ENCODE measurements at regions not wholly inside any gene's neighbourhood (a gene's known extent, or its start where the extent isn't known, plus 50 kb on each side); places are given as distances from the start of the nearest gene placed in this dataset.

- CTCF ChIA-PET, result no interaction called here
- DNase-seq (ENCODE audit: extremely low spot score), result no peak
- POLR2A ChIA-PET, result interaction anchor here (1.5 kb wide), 1 partner anchor 18 kb away, joined by 3 read pairs; no protein-coding TSS in a partner anchor
- TF ChIP-seq ARNT (IDR thresholded peaks at IDR 0.05) (no peak), BHLHE40 (IDR thresholded peaks at IDR 0.05; ENCODE audit: borderline replicate concordance) (no peak)
These were observed 126.1 kb upstream of the STC2 start for GRCh38 chr5:173454361-173454735.

- ChIA-PET CTCF (no interaction called here), POLR2A (interaction anchor here (1.4 kb wide), 1 partner anchor 123 kb away, joined by 3 read pairs; no protein-coding TSS in a partner anchor)
- no peak for DNase-seq (ENCODE audit: extremely low spot score)
- TF ChIP-seq ZNF384 (IDR thresholded peaks at IDR 0.05) (no peak), ARNT (IDR thresholded peaks at IDR 0.05) (no peak), TARDBP (IDR thresholded peaks at IDR 0.05) (no peak), BHLHE40 (IDR thresholded peaks at IDR 0.05; ENCODE audit: borderline replicate concordance) (no peak), CTBP1 (IDR thresholded peaks at IDR 0.05; ENCODE audit: borderline replicate concordance) (no peak), LEF1 (IDR thresholded peaks at IDR 0.05; ENCODE audit: borderline replicate concordance) (no peak), FOXM1 (IDR thresholded peaks at IDR 0.05; ENCODE audit: borderline replicate concordance) (no peak), SUZ12 (IDR thresholded peaks at IDR 0.05) (no peak), PKNOX1 (IDR thresholded peaks at IDR 0.05) (no peak), FOXA1 (IDR thresholded peaks at IDR 0.05) (no peak), L3MBTL2 (conservative IDR thresholded peaks at IDR 0.05) (no peak), HDGF (IDR thresholded peaks at IDR 0.05; ENCODE audit: borderline replicate concordance) (no peak), ELF4 (IDR thresholded peaks at IDR 0.05) (no peak), NFRKB (IDR thresholded peaks at IDR 0.05) (no peak), SP1 (IDR thresholded peaks at IDR 0.05) (no peak), FOXK2 (IDR thresholded peaks at IDR 0.05) (no peak)
These were observed 125.0 kb upstream of the STC2 start for GRCh38 chr5:173453167-173453566.

- no peak for TF ChIP-seq TARDBP (IDR thresholded peaks at IDR 0.05)
- TF ChIP-seq FOXA1 (IDR thresholded peaks at IDR 0.05), result no peak
- TF ChIP-seq ZNF384 (IDR thresholded peaks at IDR 0.05), result no peak
- TF ChIP-seq SUZ12 (IDR thresholded peaks at IDR 0.05), result no peak
- TF ChIP-seq ARNT (IDR thresholded peaks at IDR 0.05), result no peak
- TF ChIP-seq NFRKB (IDR thresholded peaks at IDR 0.05), result no peak
- POLR2A ChIA-PET, result interaction anchor here (1.4 kb wide), 1 partner anchor 123 kb away, joined by 3 read pairs; no protein-coding TSS in a partner anchor
- CTCF ChIA-PET, result interaction anchor here (0.8 kb wide), 1 partner anchor 158 kb away, joined by 3 read pairs; no protein-coding TSS in a partner anchor
- no peak for DNase-seq (ENCODE audit: extremely low spot score)
These were observed 124.1 kb upstream of the STC2 start for GRCh38 chr5:173452119-173452905.

- TF ChIP-seq TARDBP (IDR thresholded peaks at IDR 0.05), result no peak
- no peak for TF ChIP-seq LEF1 (IDR thresholded peaks at IDR 0.05; ENCODE audit: borderline replicate concordance)
- no peak for TF ChIP-seq ARNT (IDR thresholded peaks at IDR 0.05)
- TF ChIP-seq SUZ12 (IDR thresholded peaks at IDR 0.05), result no peak
- TF ChIP-seq FOXK2 (IDR thresholded peaks at IDR 0.05), result no peak
- DNase-seq (ENCODE audit: extremely low spot score), result no peak
- ChIA-PET POLR2A (no interaction called here), CTCF (no interaction called here)
These were observed 123.4 kb upstream of the STC2 start for GRCh38 chr5:173451651-173452050.

- CTCF ChIA-PET, result interaction anchor here (0.8 kb wide), 1 partner anchor 31 kb away, joined by 3 read pairs; no protein-coding TSS in a partner anchor
- TF ChIP-seq ZNF384 (IDR thresholded peaks at IDR 0.05) (no peak), FOXM1 (IDR thresholded peaks at IDR 0.05; ENCODE audit: borderline replicate concordance) (no peak), LEF1 (IDR thresholded peaks at IDR 0.05; ENCODE audit: borderline replicate concordance) (no peak), BHLHE40 (IDR thresholded peaks at IDR 0.05; ENCODE audit: borderline replicate concordance) (no peak), CTBP1 (IDR thresholded peaks at IDR 0.05; ENCODE audit: borderline replicate concordance) (no peak), ARNT (IDR thresholded peaks at IDR 0.05) (no peak), PKNOX1 (IDR thresholded peaks at IDR 0.05) (no peak)
- DNase-seq (ENCODE audit: extremely low spot score), result peak; percentile 72
- POLR2A ChIA-PET, result no interaction called here
These were observed 122.8 kb upstream of the STC2 start for GRCh38 chr5:173451031-173451430.

- ChIA-PET POLR2A (no interaction called here), CTCF (interaction anchor here (0.6 to 0.8 kb wide), 2 partner anchors 10 to 31 kb away, joined by 3 read pairs; no protein-coding TSS in a partner anchor)
- no peak for DNase-seq (ENCODE audit: extremely low spot score)
- TF ChIP-seq NFRKB (IDR thresholded peaks at IDR 0.05) (no peak), BHLHE40 (IDR thresholded peaks at IDR 0.05; ENCODE audit: borderline replicate concordance) (no peak), FOXM1 (IDR thresholded peaks at IDR 0.05; ENCODE audit: borderline replicate concordance) (no peak), SP1 (IDR thresholded peaks at IDR 0.05) (no peak), FOXA1 (IDR thresholded peaks at IDR 0.05) (no peak), ARNT (IDR thresholded peaks at IDR 0.05) (no peak)
These were observed 122.0 kb upstream of the STC2 start for GRCh38 chr5:173450188-173450587.

- ChIA-PET CTCF (no interaction called here), POLR2A (no interaction called here)
- no peak for DNase-seq (ENCODE audit: extremely low spot score)
- TF ChIP-seq ELF4 (IDR thresholded peaks at IDR 0.05) (no peak), L3MBTL2 (conservative IDR thresholded peaks at IDR 0.05) (no peak), SP1 (IDR thresholded peaks at IDR 0.05) (no peak), FOXM1 (IDR thresholded peaks at IDR 0.05; ENCODE audit: borderline replicate concordance) (no peak), TARDBP (IDR thresholded peaks at IDR 0.05) (no peak), BHLHE40 (IDR thresholded peaks at IDR 0.05; ENCODE audit: borderline replicate concordance) (no peak), ZNF384 (IDR thresholded peaks at IDR 0.05) (no peak), SUZ12 (IDR thresholded peaks at IDR 0.05) (no peak), LEF1 (IDR thresholded peaks at IDR 0.05; ENCODE audit: borderline replicate concordance) (no peak), ARNT (IDR thresholded peaks at IDR 0.05) (no peak), FOXK2 (IDR thresholded peaks at IDR 0.05) (no peak), PKNOX1 (IDR thresholded peaks at IDR 0.05) (no peak)
These were observed 120.6 kb upstream of the STC2 start for GRCh38 chr5:173448856-173449255.

Measured in HEK293T (cell line).